Loucy (cell line): ENCODE measurements at regions not wholly inside any gene's neighbourhood (a gene's known extent, or its start where the extent isn't known, plus 50 kb on each side); places are given as distances from the start of the nearest gene placed in this dataset.

Experiments used
- H2AFZ ChIP-seq: fragments of 200-600 bp; sonication (generic); 2 replicates; pipeline ENCODE4 v1.6.0; 2016; ENCODE audit warnings: antibody characterized with exemption, mild to moderate bottlenecking, low read length, moderate library complexity
- H3F3A ChIP-seq: fragments of 200-600 bp; 2 replicates; pipeline ENCODE4 v1.6.0; 2016; ENCODE audit warnings: antibody characterized with exemption, low read depth, mild to moderate bottlenecking
- H3K27me3 ChIP-seq: fragments of 200-600 bp; sonication (generic); 2 replicates; pipeline ENCODE4 v1.6.1; 2014; ENCODE audit warnings: low read length, mild to moderate bottlenecking; ENCODE audit not compliant: insufficient read depth, poor library complexity, severe bottlenecking
- H3K36me3 ChIP-seq: fragments of 200-600 bp; sonication (generic); 2 replicates; pipeline ENCODE4 v1.6.1; 2016; ENCODE audit warnings: low read length; ENCODE audit not compliant: insufficient read depth
- H3K4me1 ChIP-seq: fragments of 200-600 bp; sonication (generic); 2 replicates; pipeline ENCODE4 v1.5.1; 2014; ENCODE audit warnings: low read length, mild to moderate bottlenecking; ENCODE audit not compliant: insufficient read depth, poor library complexity, severe bottlenecking
- H3K4me2 ChIP-seq: fragments of 200-600 bp; sonication (generic); 2 replicates; pipeline ENCODE4 v1.6.0; 2014; ENCODE audit warnings: antibody characterized with exemption, low read length, low read depth, mild to moderate bottlenecking; ENCODE audit not compliant: poor library complexity, severe bottlenecking
- H3K4me3 ChIP-seq: fragments of 200-600 bp; sonication (generic); 2 replicates; pipeline ENCODE4 v1.5.1; 2014; ENCODE audit warnings: low read length, mild to moderate bottlenecking, mixed read lengths; ENCODE audit not compliant: poor library complexity, severe bottlenecking
- H3K79me2 ChIP-seq: fragments of 200-600 bp; sonication (generic); 2 replicates; pipeline ENCODE4 v1.6.1; 2014; ENCODE audit warnings: low read length; ENCODE audit not compliant: insufficient read depth
- H3K9ac ChIP-seq: fragments of 200-600 bp; sonication (generic); 2 replicates; pipeline ENCODE4 v1.6.0; 2014; ENCODE audit warnings: mild to moderate bottlenecking, low read depth, low read length, moderate library complexity; ENCODE audit not compliant: poor library complexity, severe bottlenecking
- H3K9me2 ChIP-seq: fragments of 200-600 bp; sonication (generic); replicated peaks from 2 replicates; pipeline ENCODE4 v1.6.1; 2016; ENCODE audit warnings: low read depth, low read length, mixed read lengths
- H3K9me3 ChIP-seq: fragments of 200-600 bp; sonication (generic); 2 replicates; pipeline ENCODE4 v1.6.1; 2014; ENCODE audit warnings: mild to moderate bottlenecking, antibody characterized with exemption, low read length, low read depth; ENCODE audit not compliant: insufficient read depth
- H4K20me1 ChIP-seq: fragments of 200-600 bp; sonication (generic); 2 replicates; pipeline ENCODE4 v1.6.0; 2014; ENCODE audit warnings: antibody characterized with exemption, low read length, mild to moderate bottlenecking; ENCODE audit not compliant: insufficient read depth, poor library complexity, severe bottlenecking
- CTCF ChIP-seq: fragments of 200-600 bp; sonication (generic); conservative IDR thresholded peaks from 2 replicates; pipeline ENCODE4 v1.5.1; 2014; ENCODE audit warnings: mild to moderate bottlenecking, antibody characterized with exemption, low read length
- EZH2phosphoT487 ChIP-seq: fragments of 200-600 bp; IDR thresholded peaks from 2 replicates; pipeline ENCODE4 v1.6.1; 2018; ENCODE audit warnings: antibody characterized with exemption, mild to moderate bottlenecking, moderate library complexity, borderline replicate concordance

DNA sequence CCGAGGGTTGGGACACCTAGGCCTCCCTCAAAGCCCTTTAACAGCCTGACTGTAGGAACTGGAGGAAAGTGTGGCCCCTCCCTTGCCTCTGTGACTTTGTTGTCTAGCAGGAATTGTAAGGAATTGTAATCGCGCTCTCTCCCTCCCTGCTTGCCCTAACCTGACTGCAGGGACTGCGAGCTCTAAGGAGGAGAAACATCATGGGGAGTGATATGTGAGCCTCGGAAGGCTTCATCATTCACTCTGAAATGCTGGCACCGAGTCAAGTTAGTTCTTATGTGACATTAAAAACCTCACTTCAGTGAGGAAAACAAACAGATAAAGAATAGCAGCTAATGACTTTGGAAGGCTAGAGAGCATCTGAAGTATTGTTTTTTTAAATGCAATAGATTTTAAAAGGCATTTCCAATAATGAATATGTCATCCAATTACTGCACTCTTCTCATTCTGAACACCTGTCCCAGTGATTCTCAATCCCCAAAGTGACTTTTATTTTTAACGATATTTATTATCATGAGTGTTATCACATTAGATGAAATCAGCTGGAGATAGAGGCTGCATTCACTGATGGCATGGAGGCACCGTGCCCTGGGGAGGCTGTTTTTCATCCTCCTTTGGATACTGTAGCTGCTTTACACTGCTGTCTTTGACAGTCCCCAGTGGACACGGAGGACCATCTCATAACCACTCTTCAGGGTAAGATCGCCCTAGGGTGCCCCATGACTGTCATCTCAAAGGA, 58.5 kb upstream of the NTM start:
- Histone ChIP-seq H3K4me1 (no peaks in the 10 kb centered on the region), H2AFZ (no peak overlapping the region), H3K27me3 (no peaks in the 10 kb centered on the region), H3K4me3 (no peak overlapping the region), H3K79me2 (no peaks in the 10 kb centered on the region), H3K4me2 (no peak overlapping the region), H3K9ac (no peak overlapping the region), H3K9me3 (no peaks in the 10 kb centered on the region; the same call in 1 of the 2 replicates), H3K9me2 (no peaks in the 10 kb centered on the region), H3F3A (no peaks in the 10 kb centered on the region), H4K20me1 (no peaks in the 10 kb centered on the region), H3K36me3 (no peaks in the 10 kb centered on the region)
- no peak for TF ChIP-seq EZH2phosphoT487
- TF ChIP-seq CTCF: no peak
